GM23338 (cell line): ENCODE measurements at regions not wholly inside any gene's neighbourhood (a gene's known extent, or its start where the extent isn't known, plus 50 kb on each side); places are given as distances from the start of the nearest gene placed in this dataset.

Source experiments
- ATAC-seq: fragments of 200-7000 bp; cut with Tn5 transposase; 3 replicates; pipeline ENCODE4 v1.9.1; 2020
- DNase-seq: peaks from one replicate; pipeline ENCODE4 v3.0.0-alpha.2; 2015; ENCODE audit warnings: low spot score
- H2AFZ ChIP-seq: fragments of 200-600 bp; sonication (generic); 2 replicates; pipeline ENCODE4 v1.8.0; 2016; ENCODE audit warnings: antibody characterized with exemption, mild to moderate bottlenecking, moderate library complexity
- H3F3A ChIP-seq: fragments of 200-600 bp; sonication (generic); replicated peaks from 2 replicates; pipeline ENCODE4 v1.8.0; 2017; ENCODE audit warnings: antibody characterized with exemption, mixed run types, low read depth
- H3K27ac ChIP-seq: fragments of 200-600 bp; sonication (generic); 2 replicates; pipeline ENCODE4 v1.6.1; 2016; ENCODE audit warnings: low read depth
- H3K27me3 ChIP-seq: fragments of 200-600 bp; sonication (generic); 2 replicates; pipeline ENCODE4 v1.8.0; 2016; ENCODE audit warnings: mild to moderate bottlenecking, mixed run types, moderate library complexity; ENCODE audit not compliant: insufficient read depth
- H3K36me3 ChIP-seq: fragments of 200-600 bp; sonication (generic); 2 replicates; pipeline ENCODE4 v1.8.0; 2016; ENCODE audit warnings: mild to moderate bottlenecking; ENCODE audit not compliant: insufficient read depth
- H3K4me1 ChIP-seq: fragments of 200-600 bp; sonication (generic); 2 replicates; pipeline ENCODE4 v1.8.0; 2016; ENCODE audit warnings: mild to moderate bottlenecking, moderate library complexity; ENCODE audit not compliant: insufficient read depth
- H3K4me2 ChIP-seq: fragments of 200-600 bp; sonication (generic); 2 replicates; pipeline ENCODE4 v1.7.1; 2017; ENCODE audit warnings: mixed run types
- H3K4me3 ChIP-seq: fragments of 200-600 bp; sonication (generic); 2 replicates; pipeline ENCODE4 v1.6.1; 2016; ENCODE audit warnings: mixed run types
- H3K79me2 ChIP-seq: fragments of 200-600 bp; sonication (generic); replicated peaks from 2 replicates; pipeline ENCODE4 v1.8.0; 2017; ENCODE audit warnings: mild to moderate bottlenecking; ENCODE audit not compliant: insufficient read depth
- H3K9me2 ChIP-seq: fragments of 200-600 bp; sonication (generic); 2 replicates; pipeline ENCODE4 v1.8.0; 2017; ENCODE audit not compliant: insufficient read depth
- H4K20me1 ChIP-seq: fragments of 200-600 bp; sonication (generic); replicated peaks from 2 replicates; pipeline ENCODE4 v1.8.0; 2017; ENCODE audit warnings: mild to moderate bottlenecking; ENCODE audit not compliant: insufficient read depth
- H3K27ac Mint-ChIP-seq: 2 replicates; pipeline ENCODE4 v1.8.0; 2020; ENCODE audit warnings: inconsistent platforms, mild to moderate bottlenecking, moderate library complexity, mixed read lengths
- H3K27me3 Mint-ChIP-seq: 3 replicates; pipeline ENCODE4 v1.8.0; 2022; ENCODE audit warnings: low read depth, mild to moderate bottlenecking, moderate library complexity, mixed read lengths, inconsistent platforms; ENCODE audit not compliant: insufficient read depth, poor library complexity
- H3K36me3 Mint-ChIP-seq: 3 replicates; pipeline ENCODE4 v1.8.0; 2021; ENCODE audit warnings: low read depth, mild to moderate bottlenecking, inconsistent platforms, moderate library complexity, mixed read lengths
- H3K4me1 Mint-ChIP-seq: 3 replicates; pipeline ENCODE4 v1.8.0; 2020; ENCODE audit warnings: mild to moderate bottlenecking, inconsistent platforms, mixed read lengths
- H3K4me3 Mint-ChIP-seq: 3 replicates; pipeline ENCODE4 v1.8.0; 2021; ENCODE audit warnings: moderate library complexity, mild to moderate bottlenecking, inconsistent platforms, mixed read lengths
- H3K9me3 Mint-ChIP-seq: 3 replicates; pipeline ENCODE4 v1.8.0; 2020; ENCODE audit warnings: moderate library complexity, mild to moderate bottlenecking, inconsistent platforms, mixed read lengths
- CREB1 ChIP-seq: fragments of 250-450 bp; sonication (Bioruptor Pico); IDR thresholded peaks from 2 replicates; pipeline ENCODE4 v1.5.0; 2020; ENCODE audit warnings: low read depth, mild to moderate bottlenecking, moderate library complexity
- NANOG ChIP-seq: IDR thresholded peaks from 2 replicates; pipeline ENCODE4 v1.6.1; 2016; ENCODE audit warnings: antibody characterized with exemption, borderline replicate concordance
- POLR2AphosphoS5 ChIP-seq: IDR thresholded peaks from 2 replicates; pipeline ENCODE4 v1.6.1; 2016; ENCODE audit warnings: antibody characterized with exemption, low read depth
- ZNF114 ChIP-seq: fragments of 250-450 bp; sonication (Bioruptor Pico); IDR thresholded peaks from 2 replicates; pipeline ENCODE4 v1.5.0; 2020; ENCODE audit warnings: mild to moderate bottlenecking, moderate library complexity
- TF ChIP-seq, protein P1 (sequence below), 2 experiments: fragments of 200-600 bp in 1 of 2; sonication (generic) in 1 of 2; conservative IDR thresholded peaks; 2 replicates each; pipeline versions ENCODE4 v1.5.1 to v1.6.1; 2016 to 2017; ENCODE audit warnings: antibody characterized with exemption in 2 of 2, low read depth in 2 of 2, mild to moderate bottlenecking in 2 of 2, moderate library complexity in 1 of 2
- TF ChIP-seq, protein P2 (sequence below): IDR thresholded peaks from one replicate; pipeline ENCODE4 v1.6.1; 2018; ENCODE audit warnings: antibody characterized with exemption; ENCODE audit not compliant: unreplicated experiment

DNA sequence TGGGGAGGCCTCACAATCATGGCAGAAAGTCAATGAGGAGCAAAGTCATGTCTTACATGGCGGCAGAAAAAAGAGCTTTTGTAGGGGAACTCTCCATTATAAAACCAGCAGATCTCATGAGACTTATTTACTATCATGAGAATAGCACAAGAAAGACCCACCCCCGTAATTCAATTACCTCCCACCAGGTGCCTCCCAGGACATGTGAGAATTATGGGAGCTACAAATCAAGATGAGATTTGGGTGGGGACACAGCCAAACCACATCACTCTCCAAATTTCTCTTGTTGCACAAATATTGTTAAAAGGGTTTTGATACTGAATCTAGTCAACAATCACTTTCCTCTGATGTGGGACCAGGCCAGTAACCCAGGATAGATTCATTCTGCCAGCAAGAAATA lies 1176.1 kb downstream of the CDH9 start:
- Histone ChIP-seq H3F3A (no peaks in the 10 kb centered on the region), H3K4me1 (no peaks in the 10 kb centered on the region), H3K27me3 (no peaks in the 10 kb centered on the region), H3K27ac (no peak overlapping the region), H3K79me2 (no peaks in the 10 kb centered on the region), H2AFZ (no peak overlapping the region), H4K20me1 (no peaks in the 10 kb centered on the region), H3K9me2 (no peaks in the 10 kb centered on the region), H3K4me2 (no peak overlapping the region), H3K4me3 (no peak overlapping the region), H3K36me3 (no peaks in the 10 kb centered on the region)
- Mint-ChIP-seq H3K4me3 (no peak overlapping the region), H3K4me1 (no peaks in the 10 kb centered on the region), H3K27ac (no peak overlapping the region), H3K9me3 (peaks cover 23% of the 10 kb centered on the region), H3K36me3 (peaks cover 20% of the 10 kb centered on the region; the same call in 2 of the 3 replicates), H3K27me3 (no peaks in the 10 kb centered on the region)
- DNase-seq (peak; percentile 44), ATAC-seq (no peak)
- TF ChIP-seq POLR2AphosphoS5: no peak
- TF ChIP-seq CREB1: no peak
- TF ChIP-seq, protein P1, sequence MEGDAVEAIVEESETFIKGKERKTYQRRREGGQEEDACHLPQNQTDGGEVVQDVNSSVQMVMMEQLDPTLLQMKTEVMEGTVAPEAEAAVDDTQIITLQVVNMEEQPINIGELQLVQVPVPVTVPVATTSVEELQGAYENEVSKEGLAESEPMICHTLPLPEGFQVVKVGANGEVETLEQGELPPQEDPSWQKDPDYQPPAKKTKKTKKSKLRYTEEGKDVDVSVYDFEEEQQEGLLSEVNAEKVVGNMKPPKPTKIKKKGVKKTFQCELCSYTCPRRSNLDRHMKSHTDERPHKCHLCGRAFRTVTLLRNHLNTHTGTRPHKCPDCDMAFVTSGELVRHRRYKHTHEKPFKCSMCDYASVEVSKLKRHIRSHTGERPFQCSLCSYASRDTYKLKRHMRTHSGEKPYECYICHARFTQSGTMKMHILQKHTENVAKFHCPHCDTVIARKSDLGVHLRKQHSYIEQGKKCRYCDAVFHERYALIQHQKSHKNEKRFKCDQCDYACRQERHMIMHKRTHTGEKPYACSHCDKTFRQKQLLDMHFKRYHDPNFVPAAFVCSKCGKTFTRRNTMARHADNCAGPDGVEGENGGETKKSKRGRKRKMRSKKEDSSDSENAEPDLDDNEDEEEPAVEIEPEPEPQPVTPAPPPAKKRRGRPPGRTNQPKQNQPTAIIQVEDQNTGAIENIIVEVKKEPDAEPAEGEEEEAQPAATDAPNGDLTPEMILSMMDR (conservative IDR thresholded peaks at IDR 0.05; ENCODE audit: low read depth in 2 of 2): peak; percentile 6 to 45; a peak in 2 of 4 replicates
- TF ChIP-seq ZNF114 (CRISPR knock-in tag): no peak

DNA sequence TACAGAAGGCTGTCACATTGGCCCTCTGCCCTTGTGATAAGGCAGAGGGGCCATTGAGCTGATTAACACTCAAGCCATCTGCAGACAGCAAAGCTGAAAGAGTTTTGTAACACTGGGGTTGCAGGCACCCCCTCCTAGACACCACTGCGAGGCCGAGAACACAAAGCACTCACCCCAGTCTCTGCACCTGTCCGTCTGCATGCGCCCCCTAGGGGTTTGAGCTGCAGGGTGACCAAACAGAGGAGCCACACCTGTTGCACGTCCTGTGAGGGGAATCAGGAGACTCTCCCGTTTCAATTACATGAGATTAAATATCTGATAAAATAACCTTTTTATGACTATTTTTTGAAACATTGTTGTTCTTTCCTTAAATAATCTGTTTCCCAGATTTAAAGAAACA lies 1180.4 kb downstream of the CDH9 start:
- H3K4me3 ChIP-seq: no peak overlapping the region
- Mint-ChIP-seq H3K4me3 (no peak overlapping the region), H3K27me3 (no peaks in the 10 kb centered on the region), H3K36me3 (peaks cover 20% of the 10 kb centered on the region; the same call in 2 of the 3 replicates), H3K27ac (no peak overlapping the region), H3K4me1 (no peaks in the 10 kb centered on the region), H3K9me3 (peaks cover 22% of the 10 kb centered on the region)
- peak; percentile 100 for ATAC-seq
- no peaks in the 10 kb centered on the region for H3K79me2 ChIP-seq
- no peaks in the 10 kb centered on the region for H3K4me1 ChIP-seq
- no peak for TF ChIP-seq NANOG
- no peak for TF ChIP-seq POLR2AphosphoS5
- TF ChIP-seq, protein P1 (conservative IDR thresholded peaks at IDR 0.05; ENCODE audit: low read depth in 2 of 2): peak; percentile 88 to 92
- no peak overlapping the region for H3K27ac ChIP-seq
- H3K27me3 ChIP-seq: no peaks in the 10 kb centered on the region
- no peak overlapping the region for H3K4me2 ChIP-seq
- H3K36me3 ChIP-seq: no peaks in the 10 kb centered on the region
- H4K20me1 ChIP-seq: no peaks in the 10 kb centered on the region
- peak overlapping the region; percentile 74; the same call in 1 of the 2 replicates for H2AFZ ChIP-seq
- DNase-seq: peak; percentile 88
- no peaks in the 10 kb centered on the region; the same call in 1 of the 2 replicates for H3K9me2 ChIP-seq
- no peaks in the 10 kb centered on the region for H3F3A ChIP-seq

DNA sequence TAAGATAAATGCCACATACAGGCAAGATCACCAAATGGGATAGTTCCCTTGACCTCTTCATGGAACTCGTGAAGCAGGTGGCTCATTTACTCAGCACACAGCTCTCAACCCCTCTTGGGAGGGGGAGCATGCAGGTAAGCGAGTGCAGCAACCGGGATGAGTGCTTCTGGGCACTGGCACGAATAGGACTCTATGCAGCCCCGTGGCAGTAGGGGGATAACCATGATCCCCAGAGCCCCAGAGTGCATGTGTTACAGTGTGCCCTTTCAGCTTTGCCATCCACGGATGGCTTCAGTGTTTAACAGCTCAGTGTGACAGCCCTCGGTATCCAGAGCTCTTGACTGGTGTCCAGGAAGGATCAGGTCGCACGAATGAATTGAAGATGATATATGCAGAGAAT lies 1187.1 kb downstream of the CDH9 start:
- Mint-ChIP-seq H3K4me1 (no peaks in the 10 kb centered on the region), H3K27me3 (no peaks in the 10 kb centered on the region), H3K36me3 (no peaks in the 10 kb centered on the region), H3K27ac (no peak overlapping the region), H3K9me3 (no peaks in the 10 kb centered on the region), H3K4me3 (no peak overlapping the region)
- Histone ChIP-seq H3K4me3 (no peak overlapping the region), H3F3A (no peaks in the 10 kb centered on the region), H3K4me1 (no peaks in the 10 kb centered on the region), H3K27me3 (no peaks in the 10 kb centered on the region), H4K20me1 (no peaks in the 10 kb centered on the region), H3K79me2 (no peaks in the 10 kb centered on the region), H3K4me2 (no peak overlapping the region), H2AFZ (peak overlapping the region; percentile 39; the same call in 1 of the 2 replicates), H3K27ac (no peak overlapping the region), H3K9me2 (no peaks in the 10 kb centered on the region; the same call in 1 of the 2 replicates), H3K36me3 (no peaks in the 10 kb centered on the region)
- DNase-seq (no peak), ATAC-seq (peak; percentile 36; the same call in 2 of the 3 replicates)
- TF ChIP-seq NANOG (no peak), POLR2AphosphoS5 (no peak), ZNF114 (CRISPR knock-in tag) (no peak)
- TF ChIP-seq, protein P2, sequence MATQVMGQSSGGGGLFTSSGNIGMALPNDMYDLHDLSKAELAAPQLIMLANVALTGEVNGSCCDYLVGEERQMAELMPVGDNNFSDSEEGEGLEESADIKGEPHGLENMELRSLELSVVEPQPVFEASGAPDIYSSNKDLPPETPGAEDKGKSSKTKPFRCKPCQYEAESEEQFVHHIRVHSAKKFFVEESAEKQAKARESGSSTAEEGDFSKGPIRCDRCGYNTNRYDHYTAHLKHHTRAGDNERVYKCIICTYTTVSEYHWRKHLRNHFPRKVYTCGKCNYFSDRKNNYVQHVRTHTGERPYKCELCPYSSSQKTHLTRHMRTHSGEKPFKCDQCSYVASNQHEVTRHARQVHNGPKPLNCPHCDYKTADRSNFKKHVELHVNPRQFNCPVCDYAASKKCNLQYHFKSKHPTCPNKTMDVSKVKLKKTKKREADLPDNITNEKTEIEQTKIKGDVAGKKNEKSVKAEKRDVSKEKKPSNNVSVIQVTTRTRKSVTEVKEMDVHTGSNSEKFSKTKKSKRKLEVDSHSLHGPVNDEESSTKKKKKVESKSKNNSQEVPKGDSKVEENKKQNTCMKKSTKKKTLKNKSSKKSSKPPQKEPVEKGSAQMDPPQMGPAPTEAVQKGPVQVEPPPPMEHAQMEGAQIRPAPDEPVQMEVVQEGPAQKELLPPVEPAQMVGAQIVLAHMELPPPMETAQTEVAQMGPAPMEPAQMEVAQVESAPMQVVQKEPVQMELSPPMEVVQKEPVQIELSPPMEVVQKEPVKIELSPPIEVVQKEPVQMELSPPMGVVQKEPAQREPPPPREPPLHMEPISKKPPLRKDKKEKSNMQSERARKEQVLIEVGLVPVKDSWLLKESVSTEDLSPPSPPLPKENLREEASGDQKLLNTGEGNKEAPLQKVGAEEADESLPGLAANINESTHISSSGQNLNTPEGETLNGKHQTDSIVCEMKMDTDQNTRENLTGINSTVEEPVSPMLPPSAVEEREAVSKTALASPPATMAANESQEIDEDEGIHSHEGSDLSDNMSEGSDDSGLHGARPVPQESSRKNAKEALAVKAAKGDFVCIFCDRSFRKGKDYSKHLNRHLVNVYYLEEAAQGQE: no peak
- TF ChIP-seq, protein P1 (conservative IDR thresholded peaks at IDR 0.05; ENCODE audit: low read depth in 2 of 2): no peak
